ENCODE measurements at regions not wholly inside any gene's neighbourhood (a gene's known extent, or its start where the extent isn't known, plus 50 kb on each side); places are given as distances from the start of the nearest gene placed in this dataset.

DNA sequence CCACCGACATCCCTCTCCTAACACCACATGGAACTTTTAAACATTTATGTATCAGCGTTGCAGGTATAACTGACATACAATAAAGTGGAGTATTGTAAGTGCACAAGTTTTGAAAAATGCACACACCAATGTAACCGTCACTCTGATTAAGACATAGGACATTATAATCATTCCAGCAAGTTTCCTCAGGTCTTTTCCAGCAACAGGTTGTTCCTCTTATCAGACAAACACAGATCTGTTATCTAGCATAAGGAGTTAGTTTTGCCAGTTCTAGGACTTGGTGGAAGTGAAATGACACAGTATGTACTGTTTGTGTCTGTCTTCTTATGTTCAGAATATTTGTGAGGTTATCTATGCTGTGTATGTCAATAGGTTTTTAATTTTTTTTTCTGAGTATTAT is 69.5 kb upstream of the TRPC7 start:
- H3K9me3 ChIP-seq (ENCODE audit: low read depth, low read length) = no peaks in the 10 kb centered on the region
- DNase-seq (ENCODE audit: low read depth, low spot score) = no peak
- no peak overlapping the region for H3K4me3 ChIP-seq
- no peak overlapping the region for H3K27ac ChIP-seq
- TF ChIP-seq POLR2AphosphoS5 (IDR thresholded peaks at IDR 0.05; ENCODE audit: borderline replicate concordance, low read depth, low read length) (no peak), FOXP2 (optimal IDR thresholded peaks at IDR 0.05; ENCODE audit: control extremely low read depth, extremely low read length, insufficient read depth) (no peak), EZH2 (IDR thresholded peaks at IDR 0.05) (no peak)
- H3K9ac ChIP-seq (ENCODE audit: insufficient read length) = no peak overlapping the region
- H3K36me3 ChIP-seq (ENCODE audit: insufficient read depth, low read length) = no peaks in the 10 kb centered on the region

DNA sequence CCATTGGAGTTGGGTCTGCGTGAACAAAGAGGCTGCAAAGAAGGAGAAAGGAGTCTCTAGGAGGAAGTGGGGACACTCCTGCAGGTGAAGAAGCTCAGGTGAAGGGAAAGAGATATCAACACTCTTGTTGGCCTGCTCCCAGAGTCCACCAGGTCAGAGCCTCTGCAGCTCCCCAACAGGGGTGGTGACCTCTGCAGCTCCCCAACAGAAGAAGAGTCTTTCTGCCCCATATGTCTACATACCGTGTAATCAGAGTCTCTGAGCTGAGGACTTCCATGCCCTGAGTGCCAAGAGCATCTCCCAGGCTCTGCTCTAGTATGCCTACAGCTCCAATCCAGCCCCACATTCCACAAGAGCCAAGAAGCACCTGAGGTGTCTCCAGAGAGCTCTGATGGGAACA is 67.4 kb upstream of the TRPC7 start:
- Histone ChIP-seq H3K36me3 (ENCODE audit: insufficient read depth, low read length) (no peaks in the 10 kb centered on the region), H3K4me3 (no peak overlapping the region), H3K9ac (ENCODE audit: insufficient read length) (no peak overlapping the region), H3K27ac (no peak overlapping the region), H3K9me3 (ENCODE audit: low read depth, low read length) (no peaks in the 10 kb centered on the region)
- no peak for DNase-seq (ENCODE audit: low read depth, low spot score)
- TF ChIP-seq POLR2AphosphoS5 (IDR thresholded peaks at IDR 0.05; ENCODE audit: borderline replicate concordance, low read depth, low read length) = no peak
- no peak for TF ChIP-seq FOXP2 (optimal IDR thresholded peaks at IDR 0.05; ENCODE audit: control extremely low read depth, extremely low read length, insufficient read depth)

DNA sequence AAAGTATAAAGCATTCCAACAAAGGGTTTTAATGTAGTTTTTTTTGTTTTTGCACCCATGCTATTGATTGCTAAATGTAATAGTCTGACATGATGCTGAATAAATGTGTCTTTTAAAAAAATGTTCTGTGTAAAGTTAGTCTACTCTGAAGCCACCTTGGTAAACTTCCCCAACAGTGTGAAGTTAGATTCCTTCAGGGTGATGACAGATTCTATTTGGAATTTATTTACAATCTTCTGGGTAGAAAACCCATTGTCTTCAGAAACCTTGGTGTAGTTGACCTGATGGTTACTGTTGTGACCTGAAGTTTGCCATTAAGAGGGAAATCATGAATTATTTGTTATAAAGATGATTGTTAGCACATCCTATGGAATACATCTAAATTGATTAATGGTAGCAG is 64.7 kb upstream of the TRPC7 start:
- Histone ChIP-seq H3K27ac (no peak overlapping the region), H3K4me3 (no peak overlapping the region), H3K9me3 (ENCODE audit: low read depth, low read length) (no peaks in the 10 kb centered on the region), H3K36me3 (ENCODE audit: insufficient read depth, low read length) (no peaks in the 10 kb centered on the region), H3K9ac (ENCODE audit: insufficient read length) (no peak overlapping the region)
- TF ChIP-seq EZH2 (IDR thresholded peaks at IDR 0.05) (no peak), POLR2AphosphoS5 (IDR thresholded peaks at IDR 0.05; ENCODE audit: borderline replicate concordance, low read depth, low read length) (no peak), FOXP2 (optimal IDR thresholded peaks at IDR 0.05; ENCODE audit: control extremely low read depth, extremely low read length, insufficient read depth) (no peak)
- no peak for DNase-seq (ENCODE audit: low read depth, low spot score)

DNA sequence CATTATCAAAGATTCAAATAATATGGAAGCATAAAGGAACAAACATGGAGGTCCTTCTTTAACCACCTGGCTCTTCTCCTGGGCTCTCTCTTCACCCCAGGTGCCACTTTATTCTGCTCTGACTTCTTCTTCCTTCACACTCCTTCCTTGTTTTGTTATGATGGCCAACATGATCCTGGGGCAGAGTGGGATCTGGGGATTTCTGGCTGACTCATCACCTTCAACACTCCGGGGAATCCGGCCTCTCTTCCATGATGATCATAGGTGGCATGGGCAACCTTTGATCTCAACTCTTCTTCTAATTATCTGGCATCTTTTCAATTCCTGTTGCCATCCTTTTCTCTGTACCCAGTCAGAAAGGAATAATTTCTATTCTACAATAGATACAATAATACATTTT is 62.1 kb upstream of the TRPC7 start:
- Histone ChIP-seq H3K4me3 (no peak overlapping the region), H3K9ac (ENCODE audit: insufficient read length) (no peak overlapping the region), H3K27ac (no peak overlapping the region), H3K9me3 (ENCODE audit: low read depth, low read length) (no peaks in the 10 kb centered on the region), H3K36me3 (ENCODE audit: insufficient read depth, low read length) (no peaks in the 10 kb centered on the region)
- TF ChIP-seq POLR2AphosphoS5 (IDR thresholded peaks at IDR 0.05; ENCODE audit: borderline replicate concordance, low read depth, low read length) (no peak), EZH2 (IDR thresholded peaks at IDR 0.05) (no peak), FOXP2 (optimal IDR thresholded peaks at IDR 0.05; ENCODE audit: control extremely low read depth, extremely low read length, insufficient read depth) (no peak)
- no peak for DNase-seq (ENCODE audit: low read depth, low spot score)

DNA sequence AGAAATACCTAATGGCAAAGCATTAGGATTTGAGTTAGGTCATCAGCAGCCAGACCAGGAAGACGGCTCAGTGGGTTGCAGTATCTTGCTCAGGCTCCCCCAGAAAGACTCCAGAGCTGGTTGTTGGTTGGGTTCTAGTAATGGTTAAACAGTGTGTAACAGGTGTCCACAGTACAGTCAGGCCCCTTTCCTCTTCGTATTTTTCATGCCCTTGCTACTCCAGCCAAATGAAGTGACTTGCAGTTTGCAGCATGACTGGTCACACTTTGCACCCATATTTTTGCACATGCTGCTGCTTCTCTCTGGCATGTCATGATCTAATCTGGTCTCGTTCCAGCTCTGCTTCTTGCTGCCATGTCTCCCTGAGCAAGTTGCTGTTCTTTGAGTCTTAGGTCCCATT is 60.6 kb upstream of the TRPC7 start:
- no peak for TF ChIP-seq FOXP2 (optimal IDR thresholded peaks at IDR 0.05; ENCODE audit: control extremely low read depth, extremely low read length, insufficient read depth)
- no peak for TF ChIP-seq POLR2AphosphoS5 (IDR thresholded peaks at IDR 0.05; ENCODE audit: borderline replicate concordance, low read depth, low read length)
- no peak for TF ChIP-seq EZH2 (IDR thresholded peaks at IDR 0.05)
- Histone ChIP-seq H3K27ac (no peak overlapping the region), H3K4me3 (no peak overlapping the region), H3K36me3 (ENCODE audit: insufficient read depth, low read length) (no peaks in the 10 kb centered on the region), H3K9ac (ENCODE audit: insufficient read length) (no peak overlapping the region), H3K9me3 (ENCODE audit: low read depth, low read length) (no peaks in the 10 kb centered on the region)
- no peak for DNase-seq (ENCODE audit: low read depth, low spot score)

DNA sequence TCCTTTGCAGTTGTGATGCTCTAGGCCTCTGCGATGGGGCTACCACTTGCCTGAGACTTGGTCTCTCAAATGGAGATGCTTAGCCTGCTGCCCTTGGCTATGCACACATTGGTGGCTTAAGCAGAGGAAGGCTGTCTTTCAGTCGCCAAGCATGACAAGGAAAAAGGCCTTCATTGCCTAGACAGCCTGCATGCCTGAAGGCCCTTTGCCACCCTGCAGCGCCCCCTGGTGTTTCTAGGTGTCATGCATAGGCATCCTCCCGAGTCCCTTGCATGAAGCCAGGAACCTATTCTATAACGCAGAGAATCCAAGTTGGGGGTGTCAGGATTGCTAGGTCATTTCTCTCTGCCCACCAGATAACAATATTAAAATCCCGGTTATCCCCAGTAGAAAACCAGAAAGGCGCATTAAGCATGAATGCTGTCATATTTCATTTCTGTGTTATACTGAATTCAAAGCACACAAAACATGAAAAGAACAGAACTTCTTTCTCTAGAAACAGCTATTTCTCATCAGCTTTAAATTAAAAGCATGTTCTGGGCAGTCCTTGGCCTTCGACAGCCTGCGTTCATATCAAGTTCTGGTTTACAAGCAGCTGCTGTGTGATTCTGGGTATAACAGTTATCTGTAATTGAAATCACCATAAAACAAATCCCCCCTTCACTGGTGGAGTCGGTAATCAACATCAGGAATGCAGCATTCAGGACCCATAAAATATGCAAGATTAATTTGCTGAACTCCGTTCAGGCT is 59.7 kb upstream of the TRPC7 start:
- no peaks in the 10 kb centered on the region for H3K36me3 ChIP-seq (ENCODE audit: insufficient read depth, low read length)
- H3K9me3 ChIP-seq (ENCODE audit: low read depth, low read length) = no peaks in the 10 kb centered on the region
- H3K9ac ChIP-seq (ENCODE audit: insufficient read length) = no peak overlapping the region
- no peak overlapping the region for H3K27ac ChIP-seq
- TF ChIP-seq EZH2 (IDR thresholded peaks at IDR 0.05) (no peak), FOXP2 (optimal IDR thresholded peaks at IDR 0.05; ENCODE audit: control extremely low read depth, extremely low read length, insufficient read depth) (no peak), POLR2AphosphoS5 (IDR thresholded peaks at IDR 0.05; ENCODE audit: borderline replicate concordance, low read depth, low read length) (no peak)
- H3K4me3 ChIP-seq = no peak overlapping the region
- DNase-seq (ENCODE audit: low read depth, low spot score) = peak; percentile 6

DNA sequence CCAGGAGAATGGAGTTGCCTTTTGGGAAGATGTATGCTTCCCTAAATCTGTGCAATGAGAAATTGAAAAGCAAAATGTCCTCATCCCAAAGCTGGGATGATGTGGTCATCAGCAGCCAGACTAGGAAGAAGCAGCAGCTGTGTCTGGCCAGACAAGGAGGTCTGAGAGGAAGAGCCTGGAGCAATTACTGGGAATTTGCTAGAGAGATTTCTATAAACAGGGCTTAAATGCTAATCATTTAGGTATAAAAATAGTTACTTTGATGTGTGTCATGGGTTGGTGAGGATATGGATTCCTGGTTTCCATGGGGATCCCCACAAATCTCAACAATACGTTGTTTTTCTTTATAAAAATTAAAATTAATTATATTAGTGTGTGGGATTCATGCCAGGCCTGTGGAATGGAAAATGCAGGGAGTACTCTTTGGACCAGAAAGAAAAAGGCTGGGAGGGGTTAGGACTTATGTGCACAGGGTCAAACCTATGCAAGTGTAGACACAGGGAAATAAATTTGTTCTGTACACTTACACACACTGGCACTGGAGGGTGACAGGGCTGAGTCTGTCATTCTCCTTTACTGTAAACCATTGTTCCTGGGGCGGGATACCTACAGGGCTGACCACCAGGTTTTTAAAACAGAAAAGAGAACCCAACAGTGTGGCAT is 58.7 kb upstream of the TRPC7 start:
- H3K27ac ChIP-seq = no peak overlapping the region
- TF ChIP-seq POLR2AphosphoS5 (IDR thresholded peaks at IDR 0.05; ENCODE audit: borderline replicate concordance, low read depth, low read length) (no peak), FOXP2 (optimal IDR thresholded peaks at IDR 0.05; ENCODE audit: control extremely low read depth, extremely low read length, insufficient read depth) (no peak), EZH2 (IDR thresholded peaks at IDR 0.05) (no peak)
- no peak for DNase-seq (ENCODE audit: low read depth, low spot score)
- no peaks in the 10 kb centered on the region for H3K9me3 ChIP-seq (ENCODE audit: low read depth, low read length)
- H3K36me3 ChIP-seq (ENCODE audit: insufficient read depth, low read length) = no peaks in the 10 kb centered on the region
- no peak overlapping the region for H3K4me3 ChIP-seq
- no peak overlapping the region for H3K9ac ChIP-seq (ENCODE audit: insufficient read length)

DNA sequence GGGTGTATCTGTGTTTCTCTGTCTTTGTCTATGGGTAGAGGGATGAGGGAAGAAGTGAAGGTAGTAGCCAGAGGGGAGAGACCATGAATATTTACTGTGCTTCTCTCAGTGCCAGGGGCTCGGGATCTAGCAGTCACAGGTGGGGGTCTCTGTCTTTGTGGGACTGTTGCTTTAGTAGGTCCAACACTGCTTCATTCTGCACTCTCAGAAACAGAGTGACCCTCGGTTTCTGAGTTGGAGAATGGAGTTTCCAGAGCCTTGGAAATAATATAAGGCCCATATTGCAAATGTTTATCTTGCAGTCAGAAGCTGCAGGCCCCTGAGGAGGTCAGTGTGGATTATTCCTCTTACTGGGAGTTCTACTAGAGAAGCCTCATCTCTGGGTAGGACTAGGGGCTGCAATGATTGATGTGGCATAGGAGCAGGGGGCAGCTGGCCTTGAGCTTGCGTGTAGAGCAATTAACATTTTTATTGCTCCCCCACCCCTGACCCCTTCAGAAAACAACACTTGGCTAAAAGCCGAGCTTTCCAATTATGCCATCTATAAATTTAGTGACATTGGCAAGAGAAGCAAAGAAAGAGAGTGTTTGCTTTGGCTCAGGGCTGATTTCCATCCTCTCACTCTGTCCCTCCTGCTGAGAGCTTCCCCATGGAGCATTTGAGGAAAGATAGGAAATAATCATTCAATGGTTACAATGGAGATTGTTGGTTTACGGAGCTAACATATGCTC is 55.0 kb upstream of the TRPC7 start:
- no peaks in the 10 kb centered on the region for H3K36me3 ChIP-seq (ENCODE audit: insufficient read depth, low read length)
- no peak for DNase-seq (ENCODE audit: low read depth, low spot score)
- no peak overlapping the region for H3K9ac ChIP-seq (ENCODE audit: insufficient read length)
- no peaks in the 10 kb centered on the region for H3K9me3 ChIP-seq (ENCODE audit: low read depth, low read length)
- H3K4me3 ChIP-seq = no peak overlapping the region
- H3K27ac ChIP-seq = no peak overlapping the region
- TF ChIP-seq FOXP2 (optimal IDR thresholded peaks at IDR 0.05; ENCODE audit: control extremely low read depth, extremely low read length, insufficient read depth) (no peak), EZH2 (IDR thresholded peaks at IDR 0.05) (no peak), POLR2AphosphoS5 (IDR thresholded peaks at IDR 0.05; ENCODE audit: borderline replicate concordance, low read depth, low read length) (no peak)

Data from SK-N-MC (cell line).